HG03095 (cell line): ENCODE measurements at regions not wholly inside any gene's neighbourhood (a gene's known extent, or its start where the extent isn't known, plus 50 kb on each side); places are given as distances from the start of the nearest gene placed in this dataset.

Experiments used
- ATAC-seq: cut with Tn5 transposase; IDR thresholded peaks from one replicate; pipeline ENCODE4 v1.9.1; 2021; ENCODE audit warnings: moderate library complexity; ENCODE audit not compliant: unreplicated experiment

GRCh38 chr12:115762936-115763335 lies 514.6 kb downstream of the MED13L start:
- ATAC-seq = no peak

- no peak for ATAC-seq
These were observed 515.7 kb downstream of the MED13L start for GRCh38 chr12:115761784-115762183.

GRCh38 chr12:115760231-115760630 lies 517.3 kb downstream of the MED13L start:
- ATAC-seq = no peak

GRCh38 chr12:115758877-115759620 lies 518.4 kb downstream of the MED13L start:
- ATAC-seq = no peak

GRCh38 chr12:115758183-115758582 lies 519.3 kb downstream of the MED13L start:
- ATAC-seq = no peak

- no peak for ATAC-seq
These were observed 520.7 kb downstream of the MED13L start for GRCh38 chr12:115756804-115757203.

- ATAC-seq = no peak
These were observed 521.2 kb downstream of the MED13L start for GRCh38 chr12:115756271-115756670.

GRCh38 chr12:115755725-115756085 lies 521.8 kb downstream of the MED13L start:
- ATAC-seq = no peak

GRCh38 chr12:115755061-115755724 lies 522.3 kb downstream of the MED13L start:
- no peak for ATAC-seq

- no peak for ATAC-seq
These were observed 524.4 kb downstream of the MED13L start for GRCh38 chr12:115752913-115753726.

- no peak for ATAC-seq
These were observed 525.3 kb downstream of the MED13L start for GRCh38 chr12:115752156-115752555.

GRCh38 chr12:115750340-115750739 lies 527.2 kb downstream of the MED13L start:
- no peak for ATAC-seq

GRCh38 chr12:115749071-115749841 lies 528.2 kb downstream of the MED13L start:
- no peak for ATAC-seq

- no peak for ATAC-seq
These were observed 536.8 kb downstream of the MED13L start for GRCh38 chr12:115740586-115741155.

GRCh38 chr12:115737895-115738294 lies 539.6 kb downstream of the MED13L start:
- ATAC-seq = no peak

- no peak for ATAC-seq
These were observed 541.1 kb downstream of the MED13L start for GRCh38 chr12:115736360-115736759.

- no peak for ATAC-seq
These were observed 546.4 kb downstream of the MED13L start for GRCh38 chr12:115730975-115731541.

- ATAC-seq = no peak
These were observed 550.8 kb downstream of the MED13L start for GRCh38 chr12:115726691-115727090.

- ATAC-seq = no peak
These were observed 555.3 kb downstream of the MED13L start for GRCh38 chr12:115722181-115722580.

GRCh38 chr12:115716551-115716950 lies 560.9 kb downstream of the MED13L start:
- no peak for ATAC-seq
